Natural killer cell (primary cell): ENCODE measurements at regions not wholly inside any gene's neighbourhood (a gene's known extent, or its start where the extent isn't known, plus 50 kb on each side); places are given as distances from the start of the nearest gene placed in this dataset.

Experiments
- ATAC-seq, 3 donors: fragments of 150-1000 bp in 2 of 3; fragments of 200-7000 bp in 1 of 3; cut with Tn5 transposase; 1 replicate in 1 of 3; 2 replicates in 2 of 3; pipeline ENCODE4 v1.10.0; 2021; ENCODE audit warnings: mild to moderate bottlenecking in 2 of 3, moderate library complexity in 2 of 3
- DNase-seq, 2 donors: peaks; one replicate each; pipeline versions ENCODE4 v3.0.0 to v3.0.0-alpha.2; 2013 to 2021; ENCODE audit warnings: mixed read lengths in 1 of 2
- H3K27ac ChIP-seq: one replicate; pipeline ENCODE4 v1.5.1; 2013; ENCODE audit warnings: mild to moderate bottlenecking, low read length
- H3K27me3 ChIP-seq: one replicate; pipeline ENCODE4 v1.6.1; 2013; ENCODE audit warnings: low read length; ENCODE audit not compliant: control insufficient read depth, insufficient read depth
- H3K36me3 ChIP-seq: one replicate; pipeline ENCODE4 v1.6.1; 2013; ENCODE audit warnings: low read length; ENCODE audit not compliant: control insufficient read depth, insufficient read depth
- H3K4me1 ChIP-seq: one replicate; pipeline ENCODE4 v1.6.1; 2013; ENCODE audit warnings: low read length; ENCODE audit not compliant: control insufficient read depth, insufficient read depth
- H3K4me3 ChIP-seq: one replicate; pipeline ENCODE4 v1.5.1; 2013; ENCODE audit warnings: low read length
- H3K9me3 ChIP-seq: one replicate; pipeline ENCODE4 v1.6.1; 2013; ENCODE audit warnings: low read length; ENCODE audit not compliant: control insufficient read depth, insufficient read depth
- H3K27ac Mint-ChIP-seq, 2 donors: one replicate each; pipeline ENCODE4 v1.8.0; 2022; ENCODE audit warnings: mild to moderate bottlenecking in 2 of 2, mixed read lengths in 2 of 2, moderate library complexity in 1 of 2
- H3K27me3 Mint-ChIP-seq, 2 donors: one replicate each; pipeline ENCODE4 v1.8.0; 2022; ENCODE audit warnings: low read depth in 2 of 2, mixed read lengths in 2 of 2
- H3K36me3 Mint-ChIP-seq: one replicate; pipeline ENCODE4 v1.8.0; 2022; ENCODE audit warnings: mixed read lengths
- H3K4me1 Mint-ChIP-seq, 2 donors: one replicate each; pipeline ENCODE4 v1.8.0; 2022; ENCODE audit warnings: mixed read lengths in 2 of 2
- H3K4me3 Mint-ChIP-seq: one replicate; pipeline ENCODE4 v1.8.0; 2022; ENCODE audit warnings: mild to moderate bottlenecking, moderate library complexity, mixed read lengths
- H3K9me3 Mint-ChIP-seq, 2 donors: one replicate each; pipeline ENCODE4 v1.8.0; 2022; ENCODE audit warnings: mixed read lengths in 2 of 2
- CTCF ChIP-seq: fragments of 200-600 bp; IDR thresholded peaks from one replicate; pipeline ENCODE4 v1.8.0; 2022; ENCODE audit warnings: antibody characterized with exemption
- WGBS: methylation state at CpG from one replicate; pipeline ENCODE4 v1.1.7; 2013; ENCODE audit warnings: missing lambda C conversion rate; ENCODE audit not compliant: insufficient coverage; 5-methylcytosine and 5-hydroxymethylcytosine counted together
- intact Hi-C: fragments of 100-400 bp; cut with micrococcal nuclease; formaldehyde crosslinking; loops from one replicate; pipeline ENCODE4 v1.14.2; 2022

GRCh38 chr13:110097013-110097412 lies 209.9 kb downstream of the COL4A1 start:
- Mint-ChIP-seq H3K36me3 (no peaks in the 10 kb centered on the region), H3K4me3 (no peak overlapping the region), H3K4me1 (no peaks in the 10 kb centered on the region), H3K9me3 (peaks cover 5 to 8% of the 10 kb centered on the region in 2 donors), H3K27ac (no peak overlapping the region), H3K27me3 (peaks cover 0 to 5% of the 10 kb centered on the region in 2 donors)
- intact Hi-C loops: no loop called here
- no peaks in the 10 kb centered on the region for H3K36me3 ChIP-seq
- H3K4me1 ChIP-seq: no peaks in the 10 kb centered on the region
- ATAC-seq (no peak), DNase-seq (no peak)
- peaks cover 1% of the 10 kb centered on the region for H3K9me3 ChIP-seq
- 86% methylated on average over 3 of the region's 5 CpGs for WGBS
- no peaks in the 10 kb centered on the region for H3K27me3 ChIP-seq
- no peak for TF ChIP-seq CTCF
- no peak overlapping the region for H3K27ac ChIP-seq
- no peak overlapping the region for H3K4me3 ChIP-seq

GRCh38 chr13:110092831-110093247 lies 214.1 kb downstream of the COL4A1 start:
- Mint-ChIP-seq H3K36me3 (no peaks in the 10 kb centered on the region), H3K9me3 (no peaks in the 10 kb centered on the region), H3K27ac (no peak overlapping the region), H3K4me1 (no peaks in the 10 kb centered on the region), H3K4me3 (no peak overlapping the region), H3K27me3 (no peaks in the 10 kb centered on the region)
- TF ChIP-seq CTCF: no peak
- H3K36me3 ChIP-seq: no peaks in the 10 kb centered on the region
- H3K9me3 ChIP-seq: no peaks in the 10 kb centered on the region
- intact Hi-C loops: no loop called here
- H3K4me1 ChIP-seq: no peaks in the 10 kb centered on the region
- H3K27me3 ChIP-seq: no peaks in the 10 kb centered on the region
- no peak for DNase-seq
- H3K4me3 ChIP-seq: no peak overlapping the region
- no peak for ATAC-seq
- 94% methylated on average over 1 of the region's 1 CpG for WGBS
- no peak overlapping the region for H3K27ac ChIP-seq

DNA sequence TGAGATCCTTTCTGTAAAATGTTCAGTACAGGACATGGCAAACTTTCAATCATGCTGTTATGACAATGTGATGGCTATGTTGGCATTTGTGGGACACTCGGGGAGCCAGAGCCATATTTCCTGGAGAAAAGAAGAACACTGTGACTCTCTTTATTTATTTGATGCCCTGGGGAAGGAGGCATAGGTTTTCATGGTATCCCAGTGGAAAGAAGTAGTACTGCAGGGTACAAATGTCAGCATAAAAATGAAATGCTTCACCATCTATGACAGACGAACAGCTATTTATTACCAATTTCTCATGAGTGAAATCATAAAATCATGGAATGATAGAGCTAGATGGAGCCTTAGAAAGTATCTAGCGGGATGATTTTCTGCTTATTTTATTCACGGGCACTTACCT lies 217.1 kb downstream of the COL4A1 start:
- H3K9me3 ChIP-seq: no peaks in the 10 kb centered on the region
- Mint-ChIP-seq H3K27me3 (no peaks in the 10 kb centered on the region), H3K4me3 (no peak overlapping the region), H3K9me3 (peaks cover 3% of the 10 kb centered on the region in 2 donors), H3K36me3 (no peaks in the 10 kb centered on the region), H3K27ac (no peak overlapping the region), H3K4me1 (no peaks in the 10 kb centered on the region)
- DNase-seq (no peak), ATAC-seq (no peak)
- intact Hi-C loops: no loop called here
- WGBS: 40% methylated on average over 1 of the region's 4 CpGs
- TF ChIP-seq CTCF: no peak
- no peaks in the 10 kb centered on the region for H3K4me1 ChIP-seq
- H3K27ac ChIP-seq: no peak overlapping the region
- no peak overlapping the region for H3K4me3 ChIP-seq
- no peaks in the 10 kb centered on the region for H3K27me3 ChIP-seq
- no peaks in the 10 kb centered on the region for H3K36me3 ChIP-seq

DNA sequence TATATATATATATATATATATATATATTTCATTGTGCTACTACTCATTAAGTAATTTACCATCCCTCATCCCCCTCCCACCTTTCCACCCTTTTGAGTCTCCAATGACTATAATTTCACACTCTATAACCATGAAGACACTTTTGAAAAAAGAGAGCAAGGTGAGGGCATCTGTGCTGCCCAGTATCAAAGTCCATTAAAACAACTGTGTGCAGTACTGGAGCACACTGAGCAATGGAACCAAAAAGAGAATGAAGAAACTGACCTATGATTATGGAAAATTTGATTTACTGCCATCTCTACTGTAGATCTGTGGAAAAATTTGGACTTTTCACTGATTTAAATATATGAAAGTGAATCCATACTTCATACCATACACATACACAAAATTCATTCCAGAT lies 217.9 kb downstream of the COL4A1 start:
- no peaks in the 10 kb centered on the region for H3K27me3 Mint-ChIP-seq
- Histone ChIP-seq H3K27me3 (no peaks in the 10 kb centered on the region), H3K4me3 (no peak overlapping the region), H3K27ac (no peak overlapping the region), H3K9me3 (no peaks in the 10 kb centered on the region), H3K4me1 (no peaks in the 10 kb centered on the region), H3K36me3 (no peaks in the 10 kb centered on the region)
- H3K4me3 Mint-ChIP-seq: no peak overlapping the region
- H3K9me3 Mint-ChIP-seq: peaks cover 3% of the 10 kb centered on the region in 2 donors
- no peak overlapping the region for H3K27ac Mint-ChIP-seq
- no peaks in the 10 kb centered on the region for H3K4me1 Mint-ChIP-seq
- DNase-seq: no peak
- no peaks in the 10 kb centered on the region for H3K36me3 Mint-ChIP-seq
- intact Hi-C loops: no loop called here
- no peak for TF ChIP-seq CTCF
- ATAC-seq: no peak
